ENCODE measurements at regions not wholly inside any gene's neighbourhood (a gene's known extent, or its start where the extent isn't known, plus 50 kb on each side); places are given as distances from the start of the nearest gene placed in this dataset.

- TF ChIP-seq CTCF (IDR thresholded peaks at IDR 0.05; ENCODE audit: poor library complexity), result no peak
- TF ChIP-seq EZH2 (IDR thresholded peaks at IDR 0.05; ENCODE audit: borderline replicate concordance), result no peak
Measured at GRCh38 chr13:100789968-100790367, 115.4 kb upstream of the TMTC4 start.

Data from hepatocyte (in vitro differentiated cells).